ENCODE measurements at regions not wholly inside any gene's neighbourhood (a gene's known extent, or its start where the extent isn't known, plus 50 kb on each side); places are given as distances from the start of the nearest gene placed in this dataset.
"Not testable (repeated sequence)": the region's sequence is repeated elsewhere in the genome, so short reads cannot be mapped to it uniquely, and the experiment has no call there.

GRCh38 chr3:103512595-103512994 is 1077.8 kb downstream of the ZPLD1 start:
- POLR2A ChIA-PET, result no interaction called here
- DNase-seq (ENCODE audit: extremely low spot score), result no peak
- CTCF ChIA-PET, result no interaction called here
- no peak for TF ChIP-seq BHLHE40 (IDR thresholded peaks at IDR 0.05; ENCODE audit: borderline replicate concordance)
- TF ChIP-seq FOXA1 (IDR thresholded peaks at IDR 0.05), result no peak
- TF ChIP-seq ZNF384 (IDR thresholded peaks at IDR 0.05), result no peak
- TF ChIP-seq PKNOX1 (IDR thresholded peaks at IDR 0.05), result no peak
- no peak for TF ChIP-seq NFRKB (IDR thresholded peaks at IDR 0.05)
- no peak for TF ChIP-seq ARNT (IDR thresholded peaks at IDR 0.05)
- no peak for TF ChIP-seq FOXK2 (IDR thresholded peaks at IDR 0.05)
- no peak for TF ChIP-seq CTBP1 (IDR thresholded peaks at IDR 0.05; ENCODE audit: borderline replicate concordance)
- TF ChIP-seq FOXM1 (IDR thresholded peaks at IDR 0.05; ENCODE audit: borderline replicate concordance), result no peak
- no peak for TF ChIP-seq TARDBP (IDR thresholded peaks at IDR 0.05)
- TF ChIP-seq SUZ12 (IDR thresholded peaks at IDR 0.05), result no peak
- no peak for TF ChIP-seq HDGF (IDR thresholded peaks at IDR 0.05; ENCODE audit: borderline replicate concordance)
- TF ChIP-seq LEF1 (IDR thresholded peaks at IDR 0.05; ENCODE audit: borderline replicate concordance), result no peak
- TF ChIP-seq SP1 (IDR thresholded peaks at IDR 0.05), result no peak
- TF ChIP-seq ELF4 (IDR thresholded peaks at IDR 0.05), result no peak
- no peak for TF ChIP-seq L3MBTL2 (conservative IDR thresholded peaks at IDR 0.05)

GRCh38 chr3:103513003-103513402 is 1078.2 kb downstream of the ZPLD1 start:
- ChIA-PET CTCF (no interaction called here), POLR2A (no interaction called here)
- TF ChIP-seq CTBP1 (IDR thresholded peaks at IDR 0.05; ENCODE audit: borderline replicate concordance) (no peak), FOXA1 (IDR thresholded peaks at IDR 0.05) (no peak), ELF4 (IDR thresholded peaks at IDR 0.05) (no peak), ZNF384 (IDR thresholded peaks at IDR 0.05) (no peak), HDGF (IDR thresholded peaks at IDR 0.05; ENCODE audit: borderline replicate concordance) (no peak), BHLHE40 (IDR thresholded peaks at IDR 0.05; ENCODE audit: borderline replicate concordance) (no peak), TARDBP (IDR thresholded peaks at IDR 0.05) (no peak), PKNOX1 (IDR thresholded peaks at IDR 0.05) (no peak), ARNT (IDR thresholded peaks at IDR 0.05) (no peak), FOXM1 (IDR thresholded peaks at IDR 0.05; ENCODE audit: borderline replicate concordance) (no peak), SP1 (IDR thresholded peaks at IDR 0.05) (no peak), LEF1 (IDR thresholded peaks at IDR 0.05; ENCODE audit: borderline replicate concordance) (no peak), FOXK2 (IDR thresholded peaks at IDR 0.05) (no peak), NFRKB (IDR thresholded peaks at IDR 0.05) (no peak), SUZ12 (IDR thresholded peaks at IDR 0.05) (no peak), L3MBTL2 (conservative IDR thresholded peaks at IDR 0.05) (no peak)
- DNase-seq (ENCODE audit: extremely low spot score), result no peak

- ChIA-PET CTCF (interaction anchor here (0.7 kb wide), 1 partner anchor 78 kb away, joined by 3 read pairs; no protein-coding TSS in a partner anchor), POLR2A (no interaction called here)
- DNase-seq (ENCODE audit: extremely low spot score), result no peak
- TF ChIP-seq SP1 (IDR thresholded peaks at IDR 0.05) (no peak), FOXM1 (IDR thresholded peaks at IDR 0.05; ENCODE audit: borderline replicate concordance) (no peak), FOXA1 (IDR thresholded peaks at IDR 0.05) (no peak), NFRKB (IDR thresholded peaks at IDR 0.05) (no peak), HDGF (IDR thresholded peaks at IDR 0.05; ENCODE audit: borderline replicate concordance) (no peak), LEF1 (IDR thresholded peaks at IDR 0.05; ENCODE audit: borderline replicate concordance) (no peak), CTBP1 (IDR thresholded peaks at IDR 0.05; ENCODE audit: borderline replicate concordance) (no peak), TARDBP (IDR thresholded peaks at IDR 0.05) (no peak), PKNOX1 (IDR thresholded peaks at IDR 0.05) (no peak), L3MBTL2 (conservative IDR thresholded peaks at IDR 0.05) (no peak), ELF4 (IDR thresholded peaks at IDR 0.05) (no peak), ARNT (IDR thresholded peaks at IDR 0.05) (no peak), BHLHE40 (IDR thresholded peaks at IDR 0.05; ENCODE audit: borderline replicate concordance) (no peak), ZNF384 (IDR thresholded peaks at IDR 0.05) (no peak)
Measured at GRCh38 chr3:103515116-103515515, 1080.3 kb downstream of the ZPLD1 start.

- ChIA-PET POLR2A (no interaction called here), CTCF (no interaction called here)
- DNase-seq (ENCODE audit: extremely low spot score), result no peak
- TF ChIP-seq TARDBP (IDR thresholded peaks at IDR 0.05) (no peak), CTBP1 (IDR thresholded peaks at IDR 0.05; ENCODE audit: borderline replicate concordance) (no peak), HDGF (IDR thresholded peaks at IDR 0.05; ENCODE audit: borderline replicate concordance) (no peak), ZNF384 (IDR thresholded peaks at IDR 0.05) (no peak), SUZ12 (IDR thresholded peaks at IDR 0.05) (no peak), ELF4 (IDR thresholded peaks at IDR 0.05) (no peak), ARNT (IDR thresholded peaks at IDR 0.05) (no peak), FOXM1 (IDR thresholded peaks at IDR 0.05; ENCODE audit: borderline replicate concordance) (no peak), FOXA1 (IDR thresholded peaks at IDR 0.05) (no peak), L3MBTL2 (conservative IDR thresholded peaks at IDR 0.05) (no peak), BHLHE40 (IDR thresholded peaks at IDR 0.05; ENCODE audit: borderline replicate concordance) (no peak), FOXK2 (IDR thresholded peaks at IDR 0.05) (no peak)
Measured at GRCh38 chr3:103516950-103517349, 1082.1 kb downstream of the ZPLD1 start.

GRCh38 chr3:103531327-103531726 is 1096.5 kb downstream of the ZPLD1 start:
- CTCF ChIA-PET; POLR2A ChIA-PET; DNase-seq (ENCODE audit: extremely low spot score): not testable (repeated sequence)

GRCh38 chr3:103532986-103533385 is 1098.2 kb downstream of the ZPLD1 start:
- TF ChIP-seq FOXK2 (IDR thresholded peaks at IDR 0.05) (no peak), HDGF (IDR thresholded peaks at IDR 0.05; ENCODE audit: borderline replicate concordance) (no peak), SP1 (IDR thresholded peaks at IDR 0.05) (no peak), ARNT (IDR thresholded peaks at IDR 0.05) (no peak), LEF1 (IDR thresholded peaks at IDR 0.05; ENCODE audit: borderline replicate concordance) (no peak), FOXA1 (IDR thresholded peaks at IDR 0.05) (no peak), BHLHE40 (IDR thresholded peaks at IDR 0.05; ENCODE audit: borderline replicate concordance) (no peak), PKNOX1 (IDR thresholded peaks at IDR 0.05) (no peak), NFRKB (IDR thresholded peaks at IDR 0.05) (no peak), CTBP1 (IDR thresholded peaks at IDR 0.05; ENCODE audit: borderline replicate concordance) (no peak), L3MBTL2 (conservative IDR thresholded peaks at IDR 0.05) (no peak), ZNF384 (IDR thresholded peaks at IDR 0.05) (no peak), FOXM1 (IDR thresholded peaks at IDR 0.05; ENCODE audit: borderline replicate concordance) (no peak), ELF4 (IDR thresholded peaks at IDR 0.05) (no peak), TARDBP (IDR thresholded peaks at IDR 0.05) (no peak)
- DNase-seq (ENCODE audit: extremely low spot score), result no peak
- CTCF ChIA-PET, result no interaction called here
- POLR2A ChIA-PET, result no interaction called here

All from HEK293T (cell line).